ENCODE measurements at regions not wholly inside any gene's neighbourhood (a gene's known extent, or its start where the extent isn't known, plus 50 kb on each side); places are given as distances from the start of the nearest gene placed in this dataset.

DNA sequence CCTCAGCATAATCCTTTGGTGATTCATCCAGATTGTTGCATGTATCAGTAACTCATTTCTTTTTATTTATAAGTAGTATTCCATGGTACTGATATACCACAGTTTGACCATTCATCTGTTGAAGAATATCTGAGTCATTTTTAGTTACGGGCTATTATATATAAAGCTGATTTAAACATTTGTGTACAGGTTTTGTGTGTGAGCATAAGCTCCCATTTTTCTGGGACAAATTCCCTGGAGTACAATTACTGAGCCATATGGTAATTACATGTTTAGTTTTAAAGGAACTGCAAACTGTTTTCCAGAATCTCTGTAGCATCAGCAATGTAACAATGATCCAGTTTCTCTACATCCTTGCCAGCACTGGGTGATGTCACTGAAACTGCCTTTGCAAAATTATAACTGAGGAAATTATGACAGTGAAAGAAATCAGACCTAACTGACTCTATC lies 236.2 kb upstream of the KRR1 start:
- no peak overlapping the region for H2AFZ ChIP-seq
- no peak overlapping the region for H3K4me2 ChIP-seq (ENCODE audit: low read length)

DNA sequence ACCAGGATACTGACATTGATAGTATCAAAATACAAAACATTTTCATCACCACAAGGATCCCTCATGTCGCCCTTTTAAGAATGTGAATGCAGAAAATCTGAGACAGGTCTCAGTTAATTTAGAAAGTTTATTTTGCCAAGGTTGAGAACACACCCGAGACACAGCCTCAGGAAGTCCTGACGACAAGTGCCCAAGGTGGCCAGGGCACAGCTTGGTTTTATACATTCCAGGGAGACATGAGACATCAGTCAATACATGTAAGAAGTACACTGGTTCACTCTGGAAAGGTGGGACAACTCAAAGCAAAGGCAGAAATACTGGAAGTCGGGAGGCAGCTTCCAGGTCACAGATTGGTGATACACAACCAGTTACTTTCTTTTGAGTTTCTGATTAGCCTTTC lies 235.2 kb upstream of the KRR1 start:
- no peaks in the 10 kb centered on the region for H3K36me3 ChIP-seq (ENCODE audit: control insufficient read depth, insufficient read depth, low read length)
- H3K9ac ChIP-seq: no peak overlapping the region
- no peak overlapping the region for H3K4me2 ChIP-seq (ENCODE audit: low read length)
- H3K27me3 ChIP-seq (ENCODE audit: control insufficient read depth, insufficient read depth, low read length): no peaks in the 10 kb centered on the region
- no peaks in the 10 kb centered on the region for H3K79me2 ChIP-seq
- H3K4me1 ChIP-seq: no peaks in the 10 kb centered on the region
- TF ChIP-seq, protein P1, sequence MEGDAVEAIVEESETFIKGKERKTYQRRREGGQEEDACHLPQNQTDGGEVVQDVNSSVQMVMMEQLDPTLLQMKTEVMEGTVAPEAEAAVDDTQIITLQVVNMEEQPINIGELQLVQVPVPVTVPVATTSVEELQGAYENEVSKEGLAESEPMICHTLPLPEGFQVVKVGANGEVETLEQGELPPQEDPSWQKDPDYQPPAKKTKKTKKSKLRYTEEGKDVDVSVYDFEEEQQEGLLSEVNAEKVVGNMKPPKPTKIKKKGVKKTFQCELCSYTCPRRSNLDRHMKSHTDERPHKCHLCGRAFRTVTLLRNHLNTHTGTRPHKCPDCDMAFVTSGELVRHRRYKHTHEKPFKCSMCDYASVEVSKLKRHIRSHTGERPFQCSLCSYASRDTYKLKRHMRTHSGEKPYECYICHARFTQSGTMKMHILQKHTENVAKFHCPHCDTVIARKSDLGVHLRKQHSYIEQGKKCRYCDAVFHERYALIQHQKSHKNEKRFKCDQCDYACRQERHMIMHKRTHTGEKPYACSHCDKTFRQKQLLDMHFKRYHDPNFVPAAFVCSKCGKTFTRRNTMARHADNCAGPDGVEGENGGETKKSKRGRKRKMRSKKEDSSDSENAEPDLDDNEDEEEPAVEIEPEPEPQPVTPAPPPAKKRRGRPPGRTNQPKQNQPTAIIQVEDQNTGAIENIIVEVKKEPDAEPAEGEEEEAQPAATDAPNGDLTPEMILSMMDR (IDR thresholded peaks at IDR 0.05): no peak
- H2AFZ ChIP-seq: no peak overlapping the region
- no peak overlapping the region for H3K27ac ChIP-seq
- no peak overlapping the region for H3K4me3 ChIP-seq (ENCODE audit: low read depth, low read length)
- H3K9me3 ChIP-seq (ENCODE audit: control insufficient read depth, low read length): no peaks in the 10 kb centered on the region

More for the DNA sequence above, 236.2 kb upstream of the KRR1 start:
- H3K4me3 ChIP-seq (ENCODE audit: low read depth, low read length): no peak overlapping the region
- H3K27me3 ChIP-seq (ENCODE audit: control insufficient read depth, insufficient read depth, low read length): no peaks in the 10 kb centered on the region
- no peaks in the 10 kb centered on the region for H3K79me2 ChIP-seq
- H3K4me1 ChIP-seq: no peaks in the 10 kb centered on the region
- H3K9ac ChIP-seq: no peak overlapping the region
- no peaks in the 10 kb centered on the region for H3K9me3 ChIP-seq (ENCODE audit: control insufficient read depth, low read length)
- TF ChIP-seq, protein P1 (IDR thresholded peaks at IDR 0.05): no peak
- H3K36me3 ChIP-seq (ENCODE audit: control insufficient read depth, insufficient read depth, low read length): no peaks in the 10 kb centered on the region
- no peak overlapping the region for H3K27ac ChIP-seq

DNA sequence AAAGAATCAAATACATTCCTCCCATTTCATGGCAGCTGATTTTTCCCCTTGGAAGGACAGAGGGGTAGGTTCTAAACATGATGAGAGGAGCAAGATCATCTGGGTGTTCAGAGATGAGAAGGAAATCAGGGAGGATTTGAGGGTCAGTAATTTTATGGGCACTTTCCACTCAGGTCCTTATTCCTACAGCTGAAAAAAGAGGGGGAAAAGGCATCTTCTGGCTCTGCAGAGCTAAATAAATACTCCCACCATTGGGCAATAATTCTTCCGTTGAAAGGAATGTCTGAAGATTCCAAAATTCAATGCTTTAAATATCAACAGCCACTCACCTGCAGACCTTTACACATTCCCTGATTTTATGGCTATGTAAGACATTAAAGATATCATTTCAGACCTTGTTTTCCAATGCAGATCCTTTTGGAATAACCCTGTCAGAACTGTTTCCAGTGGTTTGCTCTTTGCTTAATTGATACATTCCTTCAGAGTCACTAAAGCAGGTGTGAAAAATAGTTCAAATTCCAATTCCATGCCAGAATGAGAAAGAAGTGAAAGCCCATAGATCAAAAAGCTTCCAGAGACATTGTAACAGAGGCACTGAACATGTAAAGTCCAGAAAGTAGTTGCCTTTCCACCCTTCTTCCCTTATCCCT lies 233.3 kb upstream of the KRR1 start:
- H3K9me3 ChIP-seq (ENCODE audit: control insufficient read depth, low read length): no peaks in the 10 kb centered on the region
- H3K4me2 ChIP-seq (ENCODE audit: low read length): no peak overlapping the region
- no peaks in the 10 kb centered on the region for H3K36me3 ChIP-seq (ENCODE audit: control insufficient read depth, insufficient read depth, low read length)
- TF ChIP-seq, protein P1 (IDR thresholded peaks at IDR 0.05): no peak
- H3K27ac ChIP-seq: no peak overlapping the region
- no peak overlapping the region for H3K9ac ChIP-seq
- no peak overlapping the region for H2AFZ ChIP-seq
- no peaks in the 10 kb centered on the region for H3K27me3 ChIP-seq (ENCODE audit: control insufficient read depth, insufficient read depth, low read length)
- no peaks in the 10 kb centered on the region for H3K4me1 ChIP-seq
- H3K79me2 ChIP-seq: no peaks in the 10 kb centered on the region
- H3K4me3 ChIP-seq (ENCODE audit: low read depth, low read length): no peak overlapping the region

DNA sequence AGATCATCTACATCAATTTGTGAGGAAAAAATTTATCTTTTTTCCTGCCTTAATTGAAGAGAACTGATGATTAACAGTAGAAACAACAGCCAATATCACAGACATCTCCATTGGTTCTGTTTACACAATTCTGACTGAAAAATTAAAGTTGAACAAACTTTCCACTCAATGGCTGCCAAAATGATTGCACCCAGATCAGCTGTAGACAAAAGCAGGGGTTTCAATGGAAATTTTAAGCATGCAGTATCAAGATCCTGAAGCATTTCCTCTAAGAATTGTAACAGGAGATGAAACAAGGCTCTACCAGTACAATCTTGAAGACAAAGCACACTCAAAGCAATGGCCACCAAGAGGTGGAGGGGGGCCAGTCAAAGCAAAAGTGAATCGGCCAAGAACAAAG lies 231.6 kb upstream of the KRR1 start:
- TF ChIP-seq, protein P1 (IDR thresholded peaks at IDR 0.05): no peak

DNA sequence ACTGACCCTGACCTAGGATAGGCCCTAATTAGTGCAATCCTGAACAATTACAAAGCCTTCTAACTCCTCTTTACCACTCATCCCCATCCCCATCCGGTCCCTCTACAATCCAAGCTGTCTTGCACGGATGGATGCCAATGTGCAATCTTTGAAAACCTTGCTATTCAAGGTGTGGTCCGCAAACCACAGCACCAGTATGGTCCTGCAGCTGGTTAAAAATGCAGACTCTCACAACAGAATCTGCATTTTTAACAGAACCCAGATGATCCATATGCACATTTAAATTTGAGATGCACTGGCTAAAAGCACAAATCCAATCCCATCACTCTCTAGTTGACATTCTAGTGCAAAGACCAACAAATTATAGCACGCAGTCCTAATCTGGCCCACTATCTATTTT lies 230.6 kb upstream of the KRR1 start:
- Histone ChIP-seq H3K27ac (no peak overlapping the region), H3K4me3 (ENCODE audit: low read depth, low read length) (no peak overlapping the region), H3K4me2 (ENCODE audit: low read length) (no peak overlapping the region), H2AFZ (no peak overlapping the region), H3K9ac (no peak overlapping the region), H3K4me1 (no peaks in the 10 kb centered on the region), H3K27me3 (ENCODE audit: control insufficient read depth, insufficient read depth, low read length) (no peaks in the 10 kb centered on the region), H3K79me2 (no peaks in the 10 kb centered on the region), H3K9me3 (ENCODE audit: control insufficient read depth, low read length) (no peaks in the 10 kb centered on the region), H3K36me3 (ENCODE audit: control insufficient read depth, insufficient read depth, low read length) (no peaks in the 10 kb centered on the region)
- TF ChIP-seq, protein P1 (IDR thresholded peaks at IDR 0.05): no peak

More for the DNA sequence above, 231.6 kb upstream of the KRR1 start:
- H3K79me2 ChIP-seq: no peaks in the 10 kb centered on the region
- H3K27ac ChIP-seq: no peak overlapping the region
- H3K9ac ChIP-seq: no peak overlapping the region
- no peak overlapping the region for H2AFZ ChIP-seq
- no peak overlapping the region for H3K4me2 ChIP-seq (ENCODE audit: low read length)
- H3K27me3 ChIP-seq (ENCODE audit: control insufficient read depth, insufficient read depth, low read length): no peaks in the 10 kb centered on the region
- no peaks in the 10 kb centered on the region for H3K9me3 ChIP-seq (ENCODE audit: control insufficient read depth, low read length)
- H3K4me3 ChIP-seq (ENCODE audit: low read depth, low read length): no peak overlapping the region
- no peaks in the 10 kb centered on the region for H3K4me1 ChIP-seq
- H3K36me3 ChIP-seq (ENCODE audit: control insufficient read depth, insufficient read depth, low read length): no peaks in the 10 kb centered on the region
